Stimulated activated CD8-positive, alpha-beta memory T cell treated with anti-CD3 and anti-CD28 coated beads, Interleukin-4, amount 100 ng/mL, for 24 hours (primary cell): ENCODE measurements at regions not wholly inside any gene's neighbourhood (a gene's known extent, or its start where the extent isn't known, plus 50 kb on each side); places are given as distances from the start of the nearest gene placed in this dataset.
A peak's percentile ranks its signal among the peaks of the same experiment; 100 is the strongest.
"Not testable (repeated sequence)": the region's sequence is repeated elsewhere in the genome, so short reads cannot be mapped to it uniquely, and the experiment has no call there.

ENCODE experiments used
- DNase-seq: peaks from one replicate; pipeline ENCODE4 v3.0.0-alpha.2; 2020; ENCODE audit warnings: low read depth

DNA sequence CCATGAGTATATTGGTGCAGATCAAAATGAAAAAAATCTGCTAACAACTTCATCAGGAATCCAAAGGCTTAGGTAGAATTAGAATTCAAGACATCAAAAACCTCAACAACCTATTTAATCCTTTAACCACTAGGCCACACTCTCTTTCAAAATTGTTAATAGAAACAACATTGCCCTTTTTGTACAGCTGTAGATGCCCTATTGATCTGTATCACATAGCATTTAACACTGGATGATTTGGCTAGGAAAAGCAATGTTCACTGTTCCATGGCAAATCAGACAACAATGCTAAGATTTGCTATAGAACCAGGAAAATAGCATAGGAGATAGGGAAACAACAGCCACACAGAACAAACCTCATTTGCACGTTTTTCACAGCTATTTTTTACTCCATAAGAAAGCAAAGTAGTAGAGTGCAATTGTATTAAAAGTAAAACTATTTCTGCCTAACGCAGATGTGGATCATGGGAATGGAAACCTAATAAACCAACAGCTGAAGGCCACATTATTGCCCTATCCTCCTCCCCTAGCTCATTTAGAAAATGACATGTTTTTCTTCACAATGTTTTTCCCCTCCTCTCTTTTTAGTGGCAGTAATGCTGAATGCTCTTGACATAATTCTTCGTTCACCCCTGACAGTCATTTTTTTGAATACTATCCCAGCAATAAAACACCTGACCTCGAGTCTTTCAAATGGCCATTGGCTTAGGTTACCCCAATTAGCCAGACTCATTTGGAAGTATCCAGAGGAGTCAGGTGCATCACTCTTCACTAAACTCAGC is 373.0 kb upstream of the CCNH start:
- no peak for DNase-seq

DNA sequence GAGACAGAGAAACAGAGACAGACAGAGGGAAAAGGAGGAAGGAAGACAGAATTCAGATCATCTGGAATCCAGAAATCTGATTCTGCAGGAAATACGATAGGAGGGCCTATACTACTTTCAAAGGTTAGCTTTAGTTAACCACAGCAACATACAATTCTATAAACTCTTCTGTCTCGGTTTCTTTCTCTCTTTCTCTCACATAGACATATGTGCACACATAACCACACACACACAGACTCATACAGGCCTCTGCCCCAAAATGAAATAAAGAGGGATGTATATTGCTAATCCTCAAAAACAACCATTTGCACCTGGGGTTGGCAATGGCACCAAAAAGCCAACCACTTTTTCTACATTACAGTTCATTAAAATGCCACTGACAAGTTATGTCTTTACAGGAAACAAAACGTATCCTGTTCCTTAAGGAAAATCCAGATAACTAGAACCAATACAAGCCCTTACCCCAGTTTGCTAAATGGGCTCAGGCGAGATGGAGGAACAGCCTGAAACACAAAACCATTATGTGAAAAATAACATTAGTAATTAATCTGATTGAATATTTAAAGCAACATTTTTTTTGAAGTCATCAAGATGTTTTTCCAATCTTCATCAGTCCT is 372.3 kb upstream of the CCNH start:
- no peak for DNase-seq

DNA sequence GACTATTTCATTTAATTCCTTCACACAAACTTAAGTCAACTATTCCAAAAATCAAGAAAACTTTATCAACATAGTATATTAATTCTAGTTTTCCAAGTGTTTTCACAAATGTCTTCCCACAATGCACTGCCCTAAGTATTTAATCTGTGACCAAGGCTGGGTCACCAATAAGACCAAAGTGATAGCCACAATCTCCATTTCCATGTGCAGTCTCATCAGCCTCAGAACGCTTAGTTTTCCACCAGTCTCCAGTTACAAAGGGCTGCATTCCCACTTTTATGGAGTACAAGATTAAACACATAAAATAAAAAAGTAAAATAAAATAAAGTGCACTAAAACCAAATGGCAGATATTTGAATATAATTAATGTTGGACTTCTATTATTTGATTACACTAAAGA is 371.6 kb upstream of the CCNH start:
- DNase-seq: no peak

DNA sequence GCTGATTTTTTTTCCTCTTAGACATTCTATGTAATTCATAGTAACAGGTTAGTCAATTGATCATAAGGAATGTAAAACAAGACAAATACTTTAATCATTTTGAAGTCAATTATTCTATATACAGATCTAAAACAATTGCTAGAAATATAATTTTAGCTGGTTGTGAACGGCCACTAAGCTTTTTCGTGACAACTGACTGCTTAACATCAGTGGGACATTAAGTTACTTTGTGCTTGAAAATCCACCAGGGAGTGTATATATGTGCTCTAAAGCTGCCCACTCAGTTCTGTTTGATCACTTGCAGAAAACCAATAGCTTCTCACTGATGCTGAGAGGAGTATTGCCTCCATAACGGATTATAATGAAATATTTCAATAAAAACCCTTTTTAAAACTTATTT is 370.2 kb upstream of the CCNH start:
- no peak for DNase-seq

DNA sequence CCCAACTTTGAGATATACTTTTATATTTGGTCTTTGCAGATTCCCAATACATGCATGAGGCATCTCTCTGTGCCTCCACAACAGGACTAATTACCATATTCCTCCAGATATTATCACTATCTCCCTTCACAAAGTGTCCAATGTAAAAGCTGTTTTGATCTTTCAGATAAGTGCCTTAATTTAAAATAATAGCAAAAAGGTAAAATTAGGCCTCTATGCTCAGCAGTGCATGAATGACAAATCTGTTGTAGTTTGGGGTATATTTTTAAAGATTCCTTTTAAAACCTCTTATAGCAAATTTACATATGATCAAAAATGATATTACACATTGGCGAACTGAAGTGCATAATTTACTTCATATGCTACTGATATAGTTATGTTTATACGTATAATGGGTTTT is 369.2 kb upstream of the CCNH start:
- DNase-seq: no peak

DNA sequence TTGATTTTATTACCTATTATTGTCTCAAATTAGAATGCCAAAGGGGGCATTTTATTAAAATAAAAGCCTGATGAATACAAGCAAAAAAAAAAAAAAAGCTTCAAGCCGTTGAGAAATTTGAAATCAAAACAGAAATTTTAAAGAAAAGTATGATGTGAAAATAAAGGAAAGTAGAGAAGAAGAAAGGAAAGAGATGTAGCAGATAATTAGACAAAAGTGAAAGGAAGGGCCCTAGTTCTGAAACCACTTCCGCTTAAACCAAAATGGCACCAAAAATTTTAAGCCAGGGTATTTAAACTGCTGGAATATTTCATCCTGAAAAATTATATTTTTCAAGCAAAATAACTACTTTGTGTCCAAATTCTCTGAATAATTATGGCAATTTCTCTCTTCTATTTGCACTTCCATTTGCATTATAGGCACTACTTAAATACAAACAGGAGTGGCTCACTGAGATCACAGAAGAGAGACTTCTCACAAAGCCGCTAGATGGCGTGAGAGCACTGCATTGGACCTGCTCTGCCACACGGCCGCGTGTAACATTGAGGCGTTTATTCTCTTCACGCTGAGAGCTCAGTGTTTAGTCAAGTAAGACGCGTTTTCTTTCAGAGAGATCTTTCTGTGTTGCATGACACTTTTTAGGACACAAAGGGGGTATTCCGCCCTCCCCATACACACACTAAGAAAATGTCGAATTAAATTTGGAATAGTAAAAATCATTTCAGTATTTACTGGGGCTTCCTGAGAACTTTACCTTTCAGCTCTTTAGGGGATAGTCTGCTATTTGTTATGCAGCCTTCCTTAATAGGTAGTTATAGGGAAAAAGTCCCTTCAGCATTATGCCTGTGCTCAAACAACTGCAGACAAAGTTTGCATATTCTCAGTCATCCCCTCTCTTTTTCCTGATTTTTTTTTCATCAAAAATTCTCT is 368.4 kb upstream of the CCNH start:
- DNase-seq: peak; percentile 50

GRCh38 chr5:87778876-87779275 is 366.1 kb upstream of the CCNH start:
- no peak for DNase-seq

DNA sequence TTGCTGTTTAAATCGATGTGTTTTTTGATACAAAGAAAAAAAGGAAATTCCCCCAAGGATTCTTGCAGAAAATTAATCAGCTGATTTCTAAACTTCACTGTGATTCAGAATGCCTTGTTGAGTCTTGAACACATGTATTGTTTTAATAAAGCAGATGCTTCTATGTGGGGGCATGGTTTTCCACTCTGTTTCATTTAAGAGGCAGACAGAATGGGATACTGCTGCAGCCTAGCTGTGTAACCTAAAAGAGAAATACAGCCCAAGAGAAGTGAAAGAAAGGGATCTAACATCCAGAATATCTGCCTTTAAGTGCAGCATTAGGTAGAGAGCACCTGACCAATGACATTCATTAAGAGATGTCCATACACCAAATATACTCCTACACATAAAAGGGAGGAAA is 365.1 kb upstream of the CCNH start:
- DNase-seq: no peak

DNA sequence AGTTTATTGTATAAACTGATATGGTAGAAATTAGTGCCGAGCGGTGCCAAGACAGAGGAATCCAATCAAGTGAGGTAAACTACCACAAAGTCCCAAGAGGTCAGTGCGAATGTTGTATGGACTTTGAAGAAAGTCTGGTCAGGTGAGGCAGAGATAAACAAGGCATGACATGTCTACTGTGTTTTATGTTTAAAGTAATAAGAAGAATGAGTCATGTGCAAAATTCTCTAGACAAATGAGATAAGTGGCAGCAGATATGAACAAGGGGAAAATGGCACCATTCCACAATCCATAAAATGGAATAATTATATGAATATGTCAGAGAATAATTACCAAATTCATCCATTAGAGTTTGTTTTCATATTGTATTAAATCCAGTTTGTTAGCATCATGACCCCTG is 364.1 kb upstream of the CCNH start:
- no peak for DNase-seq

DNA sequence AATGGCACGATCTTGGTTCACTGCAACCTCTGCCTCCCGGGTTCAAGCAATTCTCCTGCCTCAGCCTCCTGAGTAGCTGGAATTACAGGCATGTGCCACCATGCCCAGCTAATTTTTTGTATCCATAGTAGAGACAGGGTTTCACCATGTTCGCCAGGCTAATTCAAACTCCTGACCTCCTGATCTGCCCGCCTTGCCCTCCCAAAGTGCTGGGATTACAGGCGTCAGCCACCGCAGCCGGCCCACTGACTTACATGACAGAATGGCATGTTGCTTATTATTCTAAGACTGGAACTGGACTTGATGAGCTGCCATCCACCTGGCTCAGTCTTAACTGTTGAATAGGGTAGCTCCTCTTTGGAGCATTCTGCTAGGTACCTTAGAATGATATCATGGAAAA is 363.6 kb upstream of the CCNH start:
- not testable (repeated sequence) for DNase-seq

- DNase-seq: no peak
Measured at GRCh38 chr5:87775228-87775627, 362.5 kb upstream of the CCNH start.

GRCh38 chr5:87774804-87775203 is 362.1 kb upstream of the CCNH start:
- no peak for DNase-seq

GRCh38 chr5:87770601-87771121 is 357.9 kb upstream of the CCNH start:
- DNase-seq: no peak

DNA sequence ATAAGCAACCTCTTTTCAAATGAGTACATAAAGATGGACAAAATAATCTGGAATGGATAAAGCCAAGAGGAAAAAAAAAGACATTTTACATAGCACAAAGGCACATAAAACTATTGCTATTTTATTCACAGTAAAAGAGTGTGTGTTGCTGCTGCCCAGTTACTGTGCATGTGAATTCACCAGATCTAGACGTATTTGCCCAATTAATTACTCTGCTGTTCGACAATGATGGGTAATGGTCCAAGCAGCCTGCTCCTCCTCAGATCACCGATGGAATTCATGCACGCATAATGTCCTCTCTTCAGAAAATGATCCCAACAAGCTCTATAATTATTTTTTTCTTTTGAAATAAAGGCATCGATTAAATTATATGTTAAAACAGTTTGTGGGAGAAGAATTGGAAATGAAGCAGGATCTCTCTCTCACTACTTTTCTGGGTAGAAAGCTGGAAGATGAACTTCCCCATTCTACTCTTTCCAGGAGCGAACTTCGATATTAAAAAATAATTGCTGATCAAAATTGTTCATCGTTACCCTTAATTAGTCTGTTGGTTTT is 357.4 kb upstream of the CCNH start:
- no peak for DNase-seq

DNA sequence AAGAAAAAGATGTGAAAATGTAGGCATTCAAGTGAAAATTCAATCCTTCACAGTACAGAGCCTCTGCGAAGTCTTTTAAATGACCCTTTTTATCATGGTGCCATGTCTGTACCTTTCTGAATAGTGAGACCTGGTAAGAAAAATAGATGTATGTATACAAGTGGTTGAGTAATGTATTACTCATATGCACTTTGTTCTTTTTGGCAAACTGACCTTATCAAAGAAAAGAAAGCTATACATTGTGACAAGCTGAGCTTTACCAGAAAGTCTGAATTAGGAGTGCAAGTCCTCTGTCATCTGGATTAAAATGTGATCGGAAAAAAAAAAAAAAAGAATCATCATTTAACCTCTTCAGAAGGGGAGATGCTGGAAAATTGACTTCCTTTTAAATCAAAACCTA is 356.4 kb upstream of the CCNH start:
- no peak for DNase-seq

DNA sequence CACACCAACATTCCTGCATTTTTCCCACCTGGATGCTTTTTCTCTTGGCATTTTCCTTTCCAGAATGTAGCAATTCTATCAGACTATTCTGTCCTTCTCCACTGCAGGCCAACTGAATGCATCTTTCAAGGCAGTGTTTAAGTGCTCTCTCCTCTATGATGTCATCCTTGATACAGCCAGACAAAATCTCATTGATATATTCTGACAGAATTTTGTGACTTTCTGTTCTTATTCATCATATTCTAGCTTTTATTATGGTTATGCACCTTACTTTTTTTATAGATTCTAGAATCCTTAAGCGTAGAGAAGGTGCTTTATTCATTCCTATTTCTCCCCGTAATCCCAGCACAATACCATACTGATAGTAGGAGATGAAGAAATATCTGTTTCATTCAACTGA is 355.5 kb upstream of the CCNH start:
- no peak for DNase-seq

GRCh38 chr5:87765009-87765408 is 352.3 kb upstream of the CCNH start:
- no peak for DNase-seq

DNA sequence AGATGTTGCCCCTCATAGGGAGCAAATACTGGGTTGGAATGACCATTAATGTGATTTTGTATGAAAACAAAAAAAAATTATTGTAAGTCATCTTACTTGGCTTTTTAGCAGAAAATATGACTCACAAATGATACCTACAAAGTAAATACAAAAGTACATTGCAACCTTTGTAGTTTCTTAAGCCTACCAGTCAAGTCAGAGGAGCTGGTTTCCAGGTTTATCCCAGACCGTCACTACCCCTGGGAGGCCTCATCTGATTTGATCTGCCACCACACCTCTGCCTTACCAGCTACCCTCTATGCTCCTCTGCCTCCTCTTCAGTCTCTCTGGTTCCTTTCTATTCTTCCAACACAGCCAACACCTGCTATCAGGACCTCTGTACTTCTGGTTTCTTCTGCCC is 349.9 kb upstream of the CCNH start:
- no peak for DNase-seq

DNA sequence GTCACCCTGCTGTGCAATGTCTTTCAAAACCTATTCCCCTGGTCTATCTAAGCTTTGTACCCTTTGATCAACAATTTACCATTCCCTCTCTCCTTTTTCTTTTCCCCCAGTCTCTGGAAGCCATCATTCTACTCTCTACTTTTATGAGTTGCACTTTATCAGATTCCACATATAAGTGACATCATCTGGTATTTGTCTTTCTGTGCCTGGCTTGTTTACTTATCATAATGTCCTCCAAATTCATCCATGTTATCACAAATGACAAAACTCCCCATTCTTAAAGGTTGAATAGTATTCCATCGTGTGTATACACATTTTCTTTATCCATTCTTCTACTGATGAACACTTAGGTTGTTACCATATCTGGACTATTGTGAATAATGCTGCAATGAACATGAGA is 344.2 kb upstream of the CCNH start:
- no peak for DNase-seq

GRCh38 chr5:87755360-87755759 is 342.6 kb upstream of the CCNH start:
- DNase-seq: no peak

DNA sequence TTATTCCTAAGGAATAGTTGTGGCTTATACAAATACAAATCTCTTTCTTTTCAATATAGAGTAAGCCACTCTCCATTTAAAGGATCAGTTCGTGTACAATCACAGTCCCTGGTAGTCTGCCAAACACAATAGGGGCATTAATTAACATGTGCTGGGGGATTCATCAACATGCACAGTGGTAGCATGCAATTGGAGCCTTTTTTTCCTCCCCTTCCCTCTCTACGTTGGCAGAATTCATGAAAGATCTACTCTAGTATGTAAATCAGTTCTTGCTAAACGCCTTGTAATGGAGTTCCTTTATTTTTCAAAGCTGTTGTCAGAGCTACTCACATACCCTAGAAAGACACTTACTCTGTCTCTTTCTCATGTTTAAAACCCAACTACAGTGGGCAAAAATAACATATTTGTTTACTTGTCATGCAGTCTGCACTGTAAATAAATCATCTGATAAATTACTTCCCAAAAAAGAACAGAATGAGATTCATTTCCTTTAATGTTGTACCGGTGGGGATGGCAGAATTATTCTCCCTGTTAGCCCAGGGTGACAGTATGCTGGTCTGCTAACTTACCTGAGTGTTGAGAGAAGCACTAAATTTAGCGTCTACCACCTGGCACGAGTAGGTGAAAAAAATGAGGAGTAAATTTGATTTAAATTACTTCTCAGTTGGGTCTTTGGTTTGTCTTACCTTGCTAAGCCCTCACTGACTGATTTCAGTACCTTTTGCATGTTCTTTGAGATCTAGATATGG is 341.5 kb upstream of the CCNH start:
- no peak for DNase-seq

- no peak for DNase-seq
Measured at GRCh38 chr5:87752362-87752761, 339.6 kb upstream of the CCNH start.
